IPS-18c (cell line): ENCODE measurements at regions not wholly inside any gene's neighbourhood (a gene's known extent, or its start where the extent isn't known, plus 50 kb on each side); places are given as distances from the start of the nearest gene placed in this dataset.

ENCODE experiments used
- H3K4me3 ChIP-seq: 2 replicates; pipeline ENCODE4 v1.7.0; 2013; ENCODE audit warnings: low read depth, mild to moderate bottlenecking, low read length, moderate library complexity; ENCODE audit not compliant: insufficient read depth
- H3K9me3 ChIP-seq: one replicate; pipeline ENCODE4 v1.6.1; 2013; ENCODE audit warnings: mild to moderate bottlenecking, low read length, moderate library complexity; ENCODE audit not compliant: control insufficient read depth, insufficient read depth

DNA sequence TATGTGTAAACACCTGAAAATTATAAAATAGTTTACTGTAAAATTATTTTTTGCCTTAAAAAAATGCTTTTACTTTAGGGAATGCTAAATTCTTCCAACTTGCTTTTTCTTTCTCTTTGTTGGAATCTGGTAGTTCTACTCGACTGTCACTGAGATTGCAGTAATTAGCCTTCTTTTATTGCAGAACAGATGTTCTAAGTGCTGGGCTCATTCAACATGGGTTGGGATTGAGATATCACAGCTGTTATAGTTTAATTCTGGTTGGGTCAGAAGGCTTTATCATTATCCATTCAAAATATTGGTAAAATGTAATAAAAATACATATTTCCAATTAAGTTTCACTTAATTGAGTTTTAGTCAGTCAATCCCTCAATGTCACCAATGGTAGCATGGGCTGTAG lies 686.7 kb downstream of the CDH18 start:
- no peaks in the 10 kb centered on the region for H3K9me3 ChIP-seq
- H3K4me3 ChIP-seq, result no peak overlapping the region

DNA sequence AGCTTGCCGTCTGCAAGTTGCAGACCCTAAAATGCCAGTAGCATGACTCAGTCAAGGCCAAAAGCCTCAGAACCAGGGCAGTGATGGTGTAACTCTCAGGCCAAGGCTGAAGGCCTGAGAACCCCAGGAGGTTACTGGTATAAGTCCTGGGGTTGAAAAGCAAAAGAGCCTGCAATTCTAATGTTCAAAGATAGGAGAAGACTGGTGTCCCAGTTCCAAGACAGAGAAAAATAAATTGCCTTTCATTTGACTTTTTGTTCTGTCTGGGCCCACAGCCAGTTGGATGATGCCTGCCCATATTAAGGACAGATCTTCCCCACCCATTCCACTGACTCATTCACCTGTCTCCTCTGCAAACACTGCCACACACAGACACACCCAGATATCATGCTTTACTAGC lies 673.2 kb downstream of the CDH18 start:
- Histone ChIP-seq H3K4me3 (no peak overlapping the region), H3K9me3 (peaks cover 2% of the 10 kb centered on the region)

DNA sequence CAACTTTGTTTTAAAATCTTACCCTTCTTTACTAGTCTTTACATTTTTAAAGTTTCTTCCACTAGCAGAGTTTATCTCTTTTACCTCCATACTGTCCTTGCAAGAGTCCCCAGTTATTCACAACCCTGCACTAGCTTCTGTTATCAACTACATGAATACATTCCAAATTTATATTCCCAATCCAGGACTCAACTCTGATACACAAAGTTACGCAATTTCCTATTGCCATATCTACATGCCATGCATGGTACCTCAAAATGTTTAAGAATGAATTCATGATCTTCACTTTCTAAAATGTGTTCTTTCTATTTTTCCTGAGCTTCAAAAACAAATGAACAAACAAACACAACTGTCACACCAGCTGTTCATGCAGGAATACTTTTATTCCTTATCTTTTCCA lies 668.7 kb downstream of the CDH18 start:
- H3K9me3 ChIP-seq, result no peaks in the 10 kb centered on the region
- H3K4me3 ChIP-seq, result no peak overlapping the region

DNA sequence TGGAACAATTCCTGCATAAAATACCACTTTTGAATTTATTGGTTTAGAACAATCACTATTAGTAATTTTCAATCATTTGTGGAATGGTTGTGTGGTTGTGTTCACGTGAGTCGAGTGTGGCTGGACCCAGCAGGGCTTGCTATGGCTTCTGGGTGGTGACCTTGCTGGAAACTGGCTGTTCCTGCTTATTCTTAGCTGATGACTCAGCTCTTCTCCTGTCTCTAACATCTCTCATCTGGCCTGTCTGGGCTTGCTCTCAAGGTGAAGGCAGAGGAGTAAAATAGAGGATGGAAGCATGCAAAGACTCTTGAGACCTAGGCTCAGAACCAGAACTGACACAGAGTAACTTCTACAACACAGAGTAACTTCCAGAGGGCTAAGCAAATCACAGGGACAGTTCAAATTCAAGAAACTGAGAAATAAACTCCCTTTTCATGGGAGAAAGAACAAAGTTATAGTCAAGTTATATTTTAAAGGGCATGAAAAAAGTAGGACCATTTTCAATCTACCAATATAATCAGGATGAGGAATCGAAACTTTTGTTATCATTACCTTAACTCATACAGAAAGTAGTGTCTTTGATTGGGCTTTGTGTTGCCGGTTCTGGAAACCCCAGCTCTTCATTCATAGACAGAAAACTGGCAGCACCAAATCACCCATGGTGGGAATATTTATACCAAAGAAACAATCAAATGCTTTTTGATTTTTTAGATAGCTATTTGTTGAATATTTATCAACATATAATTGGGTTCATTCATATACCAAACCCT lies 665.1 kb downstream of the CDH18 start:
- Histone ChIP-seq H3K9me3 (no peaks in the 10 kb centered on the region), H3K4me3 (no peak overlapping the region)

DNA sequence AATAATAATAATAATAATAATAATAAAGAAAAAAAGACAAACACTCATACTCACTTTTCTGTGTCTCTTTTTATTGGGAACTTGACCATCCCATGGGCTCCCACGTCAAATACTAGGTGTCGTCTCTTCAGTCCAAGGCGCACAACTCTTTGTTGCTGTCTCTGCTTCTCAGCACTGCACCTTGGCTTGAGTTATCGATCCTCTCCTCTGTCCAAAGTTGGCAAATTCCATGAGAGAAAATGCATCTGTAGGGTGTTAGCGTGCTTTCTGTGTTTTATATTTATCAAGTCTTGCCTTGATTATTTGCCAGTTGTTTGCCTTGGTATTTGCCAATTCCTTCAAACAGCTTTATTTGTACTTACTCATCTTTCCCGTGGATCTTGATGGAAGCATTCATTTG lies 653.7 kb downstream of the CDH18 start:
- Histone ChIP-seq H3K9me3 (peaks cover 2% of the 10 kb centered on the region), H3K4me3 (no peak overlapping the region)

DNA sequence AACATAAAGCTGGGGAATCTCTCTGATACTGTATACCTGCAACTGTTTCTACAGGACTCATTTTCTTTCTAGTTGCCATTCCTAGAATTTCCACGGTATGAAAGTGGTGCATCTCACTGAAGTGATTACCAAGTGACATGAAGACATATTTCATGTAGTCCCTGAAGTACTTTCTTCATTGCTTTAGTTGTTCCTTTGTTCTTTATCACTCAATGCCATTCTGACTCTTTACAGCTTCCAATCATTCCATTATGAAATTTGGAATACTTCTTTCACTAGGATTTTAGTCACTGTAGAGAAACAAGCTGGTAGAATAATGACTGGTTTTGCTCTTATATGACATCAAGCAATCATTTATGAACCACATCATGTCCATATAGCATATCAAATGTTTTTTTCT lies 645.1 kb downstream of the CDH18 start:
- Histone ChIP-seq H3K4me3 (no peak overlapping the region), H3K9me3 (no peaks in the 10 kb centered on the region)

DNA sequence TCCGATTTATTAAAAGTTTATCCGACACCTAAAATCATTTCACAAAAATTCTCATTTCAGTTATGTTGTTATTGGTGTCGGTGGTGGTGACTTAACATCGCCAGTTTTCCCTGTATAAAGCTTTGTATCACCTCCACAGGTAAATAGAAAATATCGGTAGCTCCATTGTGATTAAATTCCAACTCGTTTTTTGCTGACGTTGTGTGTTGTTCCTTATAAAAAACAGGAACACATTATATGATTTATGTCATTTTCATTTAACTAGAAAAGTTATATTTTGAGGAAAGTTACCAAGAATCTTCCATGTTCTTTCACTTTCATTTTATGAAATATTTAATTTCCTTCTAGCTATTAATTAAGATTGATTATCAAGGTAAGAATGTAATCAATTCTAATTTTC lies 635.9 kb downstream of the CDH18 start:
- Histone ChIP-seq H3K9me3 (no peaks in the 10 kb centered on the region), H3K4me3 (no peak overlapping the region)

DNA sequence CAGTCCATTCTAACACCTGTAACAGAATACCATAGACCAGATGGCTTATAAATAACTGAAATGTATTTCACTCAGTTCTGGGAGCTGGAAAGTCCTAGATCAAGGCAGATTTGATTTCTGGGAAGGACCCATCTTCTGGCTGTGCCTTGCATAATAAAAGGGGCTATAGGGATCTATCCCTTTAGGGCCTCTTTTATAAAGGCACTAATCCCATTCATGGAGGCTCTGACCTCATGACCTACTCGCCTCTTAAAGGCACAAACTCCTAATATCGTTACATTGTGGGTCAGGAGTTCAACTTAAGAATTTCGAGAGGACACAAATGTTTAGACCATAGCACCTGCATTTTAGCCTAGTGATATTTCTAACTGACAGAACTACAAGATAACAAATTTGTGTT lies 619.0 kb downstream of the CDH18 start:
- H3K9me3 ChIP-seq, result no peaks in the 10 kb centered on the region

DNA sequence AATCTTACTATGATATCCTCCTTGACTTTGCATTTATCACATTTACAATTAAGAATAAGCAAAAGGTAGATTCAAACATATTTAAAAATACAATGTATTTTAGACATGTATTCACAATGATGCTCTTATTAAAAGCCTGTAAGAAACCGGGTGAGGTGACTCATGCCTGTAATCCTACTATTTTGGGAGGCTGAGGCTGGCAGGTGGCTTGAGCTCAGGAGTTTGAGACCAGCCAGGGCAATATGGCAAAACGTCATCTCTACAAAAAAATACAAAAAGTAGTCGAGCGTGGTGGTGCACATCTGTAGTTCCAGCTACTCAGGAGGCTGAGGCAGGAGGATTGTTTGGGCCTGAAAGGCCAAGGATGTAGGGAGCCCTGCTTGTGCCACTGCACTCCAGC lies 618.4 kb downstream of the CDH18 start:
- no peaks in the 10 kb centered on the region for H3K9me3 ChIP-seq
- no peak overlapping the region for H3K4me3 ChIP-seq

More for the DNA sequence above, 619.0 kb downstream of the CDH18 start:
- H3K4me3 ChIP-seq, result no peak overlapping the region

DNA sequence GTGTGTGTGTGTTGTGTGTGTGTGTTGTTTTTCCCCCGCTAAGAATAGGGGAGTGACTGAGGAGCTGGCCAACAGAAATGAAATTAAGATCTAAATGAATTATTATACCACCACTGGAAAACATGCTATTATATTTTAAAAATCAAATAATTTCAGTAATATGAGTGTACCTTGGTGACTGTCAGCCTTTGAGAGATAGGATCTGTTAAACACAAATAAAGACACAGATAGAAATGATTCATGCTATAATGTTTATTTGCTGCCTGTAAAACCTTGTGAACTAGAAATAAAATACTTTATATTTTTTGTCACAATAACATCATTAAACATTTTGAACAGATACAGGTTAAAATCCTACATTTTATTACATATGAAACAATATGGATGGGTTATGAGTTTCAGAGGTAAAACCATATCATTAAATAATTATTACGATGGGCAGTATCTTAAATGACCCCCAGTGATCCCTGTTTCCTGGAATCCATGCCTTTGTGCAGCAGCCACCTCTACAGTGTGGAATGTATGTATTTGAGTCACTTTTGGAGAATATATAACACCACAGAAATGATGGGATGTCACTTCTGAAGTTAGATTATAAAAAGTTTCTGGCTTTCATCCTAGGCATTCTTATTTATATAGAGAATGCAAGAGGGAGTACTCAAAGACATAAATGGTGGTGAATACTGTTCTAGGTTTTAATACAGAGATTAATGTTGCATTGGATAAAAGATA lies 617.2 kb downstream of the CDH18 start:
- Histone ChIP-seq H3K4me3 (no peak overlapping the region), H3K9me3 (no peaks in the 10 kb centered on the region)

DNA sequence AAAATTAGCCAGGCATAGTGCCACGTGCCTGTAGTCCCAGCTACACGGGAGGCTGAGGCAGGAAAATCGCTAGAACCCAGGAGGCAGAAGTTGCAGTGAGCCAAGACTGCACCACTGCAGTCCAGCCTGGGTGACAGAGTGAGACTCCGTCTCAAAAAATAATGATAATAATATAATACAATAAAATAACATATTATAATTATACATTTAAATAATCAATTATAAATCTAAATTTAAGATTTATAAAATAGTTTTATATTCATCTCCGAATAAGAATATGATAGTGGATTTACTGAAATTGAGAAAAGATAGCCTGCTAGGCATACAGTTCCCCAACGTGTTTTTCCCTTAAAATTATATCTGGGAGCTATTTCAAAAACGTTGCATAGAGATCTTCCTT lies 599.6 kb downstream of the CDH18 start:
- H3K4me3 ChIP-seq, result no peak overlapping the region
- H3K9me3 ChIP-seq, result no peaks in the 10 kb centered on the region

DNA sequence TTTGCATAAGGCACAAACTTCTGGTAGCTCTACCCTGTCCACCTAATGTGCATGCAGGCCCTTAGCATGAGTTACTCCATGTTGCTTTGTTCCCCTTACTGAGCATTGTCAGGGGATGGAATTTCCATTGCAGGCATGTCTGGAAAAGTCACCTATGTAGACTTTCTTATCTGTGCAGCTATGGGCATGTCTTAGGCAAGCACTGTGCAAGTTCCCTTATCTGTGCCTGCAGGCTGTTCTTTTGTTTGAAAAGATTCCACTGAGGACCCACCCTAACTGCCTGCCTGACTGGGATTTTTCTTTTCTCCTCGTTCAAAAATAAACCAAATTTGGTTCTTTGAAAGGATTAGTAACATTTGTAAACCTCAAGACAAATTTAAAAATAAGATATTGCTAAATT lies 587.0 kb downstream of the CDH18 start:
- Histone ChIP-seq H3K9me3 (no peaks in the 10 kb centered on the region), H3K4me3 (no peak overlapping the region)

DNA sequence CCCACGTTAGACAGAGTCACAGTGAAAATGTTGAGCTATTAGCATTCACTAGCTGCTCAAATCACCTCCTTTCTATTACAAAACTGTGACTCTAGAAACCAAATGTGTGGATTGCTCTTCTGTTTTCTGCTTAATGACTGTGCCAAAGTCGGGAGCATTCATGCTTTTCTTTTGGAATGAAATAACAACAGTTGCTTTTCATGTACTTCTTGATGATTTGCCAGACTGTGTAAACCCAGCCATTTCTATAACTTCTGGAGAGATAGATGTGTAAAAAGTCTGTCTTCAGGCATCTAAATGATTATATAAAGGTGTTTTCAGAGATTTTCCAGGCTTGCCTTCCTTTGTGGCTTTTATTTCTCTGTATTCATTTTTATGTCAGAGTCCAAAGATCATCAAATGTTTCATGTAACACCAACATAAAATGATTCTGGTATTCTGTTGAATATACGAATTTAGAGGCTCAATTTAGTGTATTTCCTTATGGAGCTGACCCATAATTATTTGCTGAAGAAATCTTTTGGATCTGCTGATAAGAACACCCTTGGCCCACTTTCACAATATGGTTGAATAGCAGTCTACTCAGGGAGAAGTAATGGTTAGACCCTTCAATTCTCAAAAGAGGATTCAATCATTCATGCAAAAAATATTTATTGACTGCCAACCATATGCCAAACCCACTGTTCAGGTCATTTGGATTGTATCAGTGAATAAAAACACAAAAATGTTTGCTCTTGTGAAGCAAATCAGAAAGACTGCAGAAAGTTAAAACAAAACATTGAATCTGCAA lies 581.2 kb downstream of the CDH18 start:
- Histone ChIP-seq H3K4me3 (no peak overlapping the region), H3K9me3 (no peaks in the 10 kb centered on the region)

DNA sequence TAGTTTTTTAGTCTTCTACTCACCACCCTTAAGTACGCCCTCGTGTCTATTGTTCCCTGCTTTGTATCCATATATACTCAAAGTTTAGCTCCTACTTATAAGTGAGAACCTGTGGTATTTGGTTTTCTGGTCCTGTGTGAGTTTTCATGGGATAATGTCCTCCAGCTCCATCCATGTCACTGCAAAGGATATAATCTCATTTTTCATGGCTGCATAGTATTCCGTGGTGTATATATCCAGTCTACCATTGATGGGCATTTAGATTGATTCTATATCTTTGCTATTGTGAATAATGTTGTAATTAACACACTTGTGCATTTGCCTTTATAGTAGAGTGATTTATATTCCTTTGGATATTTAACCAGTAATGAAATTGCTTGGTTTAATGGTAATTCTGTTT lies 579.9 kb downstream of the CDH18 start:
- H3K9me3 ChIP-seq, result no peaks in the 10 kb centered on the region
- H3K4me3 ChIP-seq, result no peak overlapping the region

DNA sequence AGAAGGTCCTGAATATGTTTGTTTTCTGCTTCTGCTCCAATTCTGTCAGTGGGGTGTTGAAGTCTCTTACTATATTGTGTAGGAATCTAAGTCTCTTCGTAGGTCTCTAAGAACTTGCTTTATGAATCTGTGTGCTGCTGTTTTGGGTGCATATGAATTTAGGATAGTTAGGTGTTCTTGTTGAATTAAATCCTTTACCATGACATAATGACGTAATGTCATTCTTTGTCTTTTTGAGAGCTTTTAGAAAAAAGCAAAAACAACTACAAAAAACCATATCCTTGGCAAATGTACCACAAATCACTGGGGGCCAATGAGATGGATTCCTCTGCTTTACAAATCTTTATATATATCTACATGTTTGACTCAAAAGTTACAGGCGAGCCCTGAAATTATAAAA lies 576.1 kb downstream of the CDH18 start:
- Histone ChIP-seq H3K9me3 (no peaks in the 10 kb centered on the region), H3K4me3 (no peak overlapping the region)
